ENCODE measurements at regions not wholly inside any gene's neighbourhood (a gene's known extent, or its start where the extent isn't known, plus 50 kb on each side); places are given as distances from the start of the nearest gene placed in this dataset.

DNA sequence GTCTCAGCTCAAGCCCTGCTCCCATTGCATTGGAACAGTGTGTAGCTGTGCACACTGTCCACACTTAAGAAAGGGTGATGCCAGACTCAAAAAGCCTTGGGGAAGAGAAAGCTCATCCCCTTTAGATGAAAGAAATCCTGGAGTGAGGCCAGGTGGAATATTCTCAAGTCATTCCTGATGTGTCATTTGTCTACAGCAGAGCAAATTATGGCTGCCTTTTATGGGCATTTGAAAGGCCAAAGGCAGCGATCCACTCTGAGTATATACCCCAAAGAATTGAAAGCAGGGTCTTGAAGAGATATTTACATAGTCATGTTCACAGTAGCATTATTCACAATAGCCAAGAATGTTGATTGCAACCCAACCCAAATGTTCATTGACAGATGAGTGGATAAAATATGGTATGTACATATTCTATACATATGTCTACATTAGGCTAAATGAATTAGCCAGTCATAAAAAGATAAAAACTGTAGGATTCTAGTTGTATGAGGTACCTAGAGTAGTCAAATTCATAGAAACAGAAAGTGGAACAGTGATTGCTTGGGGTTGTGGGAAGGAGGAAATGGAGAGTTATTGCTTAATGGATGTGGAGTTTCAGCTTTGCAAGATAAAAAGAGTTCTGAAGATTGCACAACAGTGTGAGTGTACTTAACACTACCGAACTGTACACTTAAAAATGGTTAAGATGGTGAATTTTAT is 214.9 kb downstream of the KCNRG start:
- TF ChIP-seq, protein P1, sequence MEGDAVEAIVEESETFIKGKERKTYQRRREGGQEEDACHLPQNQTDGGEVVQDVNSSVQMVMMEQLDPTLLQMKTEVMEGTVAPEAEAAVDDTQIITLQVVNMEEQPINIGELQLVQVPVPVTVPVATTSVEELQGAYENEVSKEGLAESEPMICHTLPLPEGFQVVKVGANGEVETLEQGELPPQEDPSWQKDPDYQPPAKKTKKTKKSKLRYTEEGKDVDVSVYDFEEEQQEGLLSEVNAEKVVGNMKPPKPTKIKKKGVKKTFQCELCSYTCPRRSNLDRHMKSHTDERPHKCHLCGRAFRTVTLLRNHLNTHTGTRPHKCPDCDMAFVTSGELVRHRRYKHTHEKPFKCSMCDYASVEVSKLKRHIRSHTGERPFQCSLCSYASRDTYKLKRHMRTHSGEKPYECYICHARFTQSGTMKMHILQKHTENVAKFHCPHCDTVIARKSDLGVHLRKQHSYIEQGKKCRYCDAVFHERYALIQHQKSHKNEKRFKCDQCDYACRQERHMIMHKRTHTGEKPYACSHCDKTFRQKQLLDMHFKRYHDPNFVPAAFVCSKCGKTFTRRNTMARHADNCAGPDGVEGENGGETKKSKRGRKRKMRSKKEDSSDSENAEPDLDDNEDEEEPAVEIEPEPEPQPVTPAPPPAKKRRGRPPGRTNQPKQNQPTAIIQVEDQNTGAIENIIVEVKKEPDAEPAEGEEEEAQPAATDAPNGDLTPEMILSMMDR (IDR thresholded peaks at IDR 0.05; ENCODE audit: low read length): no peak
- no peak for TF ChIP-seq EZH2 (IDR thresholded peaks at IDR 0.05; ENCODE audit: borderline replicate concordance, low read length)

Data from OCI-LY1 (cell line).